Stimulated activated CD4-positive, alpha-beta T cell treated with anti-CD3 and anti-CD28 coated beads, TNF-alpha, amount 100 ng/mL, for 48 hours (primary cell): ENCODE measurements at regions not wholly inside any gene's neighbourhood (a gene's known extent, or its start where the extent isn't known, plus 50 kb on each side); places are given as distances from the start of the nearest gene placed in this dataset.

Experiments
- DNase-seq, 3 donors: peaks; one replicate each; pipeline ENCODE4 v3.0.0-alpha.2; 2020; ENCODE audit warnings: low read depth in 3 of 3

GRCh38 chr10:21326594-21327288 is 198.7 kb downstream of the SKIDA1 start:
- no peak for DNase-seq

GRCh38 chr10:21318540-21319167 is 206.8 kb downstream of the SKIDA1 start:
- no peak for DNase-seq

- DNase-seq: no peak
These were observed 207.6 kb downstream of the SKIDA1 start for GRCh38 chr10:21317902-21318301.

- DNase-seq: no peak
These were observed 209.7 kb downstream of the SKIDA1 start for GRCh38 chr10:21315645-21316220.

GRCh38 chr10:21314906-21315644 is 210.4 kb downstream of the SKIDA1 start:
- DNase-seq: no peak

GRCh38 chr10:21314111-21314626 is 211.3 kb downstream of the SKIDA1 start:
- no peak for DNase-seq

- no peak for DNase-seq
These were observed 211.8 kb downstream of the SKIDA1 start for GRCh38 chr10:21313691-21314090.

- DNase-seq: no peak
These were observed 214.1 kb downstream of the SKIDA1 start for GRCh38 chr10:21311426-21311825.

GRCh38 chr10:21309427-21309826 is 216.1 kb downstream of the SKIDA1 start:
- no peak for DNase-seq

- DNase-seq: no peak
These were observed 216.5 kb downstream of the SKIDA1 start for GRCh38 chr10:21308946-21309345.

GRCh38 chr10:21308018-21308417 is 217.5 kb downstream of the SKIDA1 start:
- DNase-seq: no peak

GRCh38 chr10:21304608-21305007 is 220.9 kb downstream of the SKIDA1 start:
- DNase-seq: no peak

GRCh38 chr10:21304198-21304597 is 221.3 kb downstream of the SKIDA1 start:
- no peak for DNase-seq

GRCh38 chr10:21300551-21300950 is 224.9 kb downstream of the SKIDA1 start:
- no peak for DNase-seq

- DNase-seq: no peak
These were observed 226.2 kb downstream of the SKIDA1 start for GRCh38 chr10:21299330-21299729.

GRCh38 chr10:21298701-21299100 is 226.8 kb downstream of the SKIDA1 start:
- DNase-seq: no peak

GRCh38 chr10:21297603-21298383 is 227.7 kb downstream of the SKIDA1 start:
- DNase-seq: no peak

- DNase-seq: no peak
These were observed 228.7 kb downstream of the SKIDA1 start for GRCh38 chr10:21296575-21297355.

GRCh38 chr10:21293518-21294356 is 231.7 kb downstream of the SKIDA1 start:
- DNase-seq: no peak
